Natural killer cell (primary cell): ENCODE measurements at regions not wholly inside any gene's neighbourhood (a gene's known extent, or its start where the extent isn't known, plus 50 kb on each side); places are given as distances from the start of the nearest gene placed in this dataset.

Experiments used
- ATAC-seq, 3 donors: fragments of 150-1000 bp in 2 of 3; fragments of 200-7000 bp in 1 of 3; cut with Tn5 transposase; 1 replicate in 1 of 3; 2 replicates in 2 of 3; pipeline ENCODE4 v1.10.0; 2021; ENCODE audit warnings: mild to moderate bottlenecking in 2 of 3, moderate library complexity in 2 of 3
- DNase-seq, 2 donors: peaks; one replicate each; pipeline versions ENCODE4 v3.0.0 to v3.0.0-alpha.2; 2013 to 2021; ENCODE audit warnings: mixed read lengths in 1 of 2
- H3K27ac ChIP-seq: one replicate; pipeline ENCODE4 v1.5.1; 2013; ENCODE audit warnings: mild to moderate bottlenecking, low read length
- H3K27me3 ChIP-seq: one replicate; pipeline ENCODE4 v1.6.1; 2013; ENCODE audit warnings: low read length; ENCODE audit not compliant: control insufficient read depth, insufficient read depth
- H3K36me3 ChIP-seq: one replicate; pipeline ENCODE4 v1.6.1; 2013; ENCODE audit warnings: low read length; ENCODE audit not compliant: control insufficient read depth, insufficient read depth
- H3K4me1 ChIP-seq: one replicate; pipeline ENCODE4 v1.6.1; 2013; ENCODE audit warnings: low read length; ENCODE audit not compliant: control insufficient read depth, insufficient read depth
- H3K4me3 ChIP-seq: one replicate; pipeline ENCODE4 v1.5.1; 2013; ENCODE audit warnings: low read length
- H3K9me3 ChIP-seq: one replicate; pipeline ENCODE4 v1.6.1; 2013; ENCODE audit warnings: low read length; ENCODE audit not compliant: control insufficient read depth, insufficient read depth
- H3K27ac Mint-ChIP-seq, 2 donors: one replicate each; pipeline ENCODE4 v1.8.0; 2022; ENCODE audit warnings: mild to moderate bottlenecking in 2 of 2, mixed read lengths in 2 of 2, moderate library complexity in 1 of 2
- H3K27me3 Mint-ChIP-seq, 2 donors: one replicate each; pipeline ENCODE4 v1.8.0; 2022; ENCODE audit warnings: low read depth in 2 of 2, mixed read lengths in 2 of 2
- H3K36me3 Mint-ChIP-seq: one replicate; pipeline ENCODE4 v1.8.0; 2022; ENCODE audit warnings: mixed read lengths
- H3K4me1 Mint-ChIP-seq, 2 donors: one replicate each; pipeline ENCODE4 v1.8.0; 2022; ENCODE audit warnings: mixed read lengths in 2 of 2
- H3K4me3 Mint-ChIP-seq: one replicate; pipeline ENCODE4 v1.8.0; 2022; ENCODE audit warnings: mild to moderate bottlenecking, moderate library complexity, mixed read lengths
- H3K9me3 Mint-ChIP-seq, 2 donors: one replicate each; pipeline ENCODE4 v1.8.0; 2022; ENCODE audit warnings: mixed read lengths in 2 of 2
- CTCF ChIP-seq: fragments of 200-600 bp; IDR thresholded peaks from one replicate; pipeline ENCODE4 v1.8.0; 2022; ENCODE audit warnings: antibody characterized with exemption
- WGBS: methylation state at CpG from one replicate; pipeline ENCODE4 v1.1.7; 2013; ENCODE audit warnings: missing lambda C conversion rate; ENCODE audit not compliant: insufficient coverage; 5-methylcytosine and 5-hydroxymethylcytosine counted together
- intact Hi-C: fragments of 100-400 bp; cut with micrococcal nuclease; formaldehyde crosslinking; loops from one replicate; pipeline ENCODE4 v1.14.2; 2022

GRCh38 chr2:186405842-186406241 lies 80.2 kb upstream of the ZC3H15 start:
- Mint-ChIP-seq H3K27me3 (no peaks in the 10 kb centered on the region), H3K9me3 (peaks cover 12 to 13% of the 10 kb centered on the region in 2 donors), H3K4me1 (no peaks in the 10 kb centered on the region)

GRCh38 chr2:186407611-186408010 lies 78.4 kb upstream of the ZC3H15 start:
- DNase-seq (no peak), ATAC-seq (no peak)
- H3K27ac ChIP-seq, result no peak overlapping the region
- intact Hi-C loops, result no loop called here
- H3K36me3 Mint-ChIP-seq, result no peaks in the 10 kb centered on the region
- no peak for TF ChIP-seq CTCF
- no peak overlapping the region for H3K4me3 Mint-ChIP-seq
- peaks cover 13 to 16% of the 10 kb centered on the region in 2 donors for H3K9me3 Mint-ChIP-seq
- no peak overlapping the region for H3K27ac Mint-ChIP-seq
- no peak overlapping the region for H3K4me3 ChIP-seq
- H3K4me1 Mint-ChIP-seq, result no peaks in the 10 kb centered on the region
- no peaks in the 10 kb centered on the region for H3K4me1 ChIP-seq
- WGBS, result 100% methylated on average over 1 of the region's 3 CpGs
- no peaks in the 10 kb centered on the region for H3K9me3 ChIP-seq
- H3K36me3 ChIP-seq, result no peaks in the 10 kb centered on the region
- no peaks in the 10 kb centered on the region for H3K27me3 Mint-ChIP-seq
- H3K27me3 ChIP-seq, result no peaks in the 10 kb centered on the region

More at GRCh38 chr2:186405842-186406241, 80.2 kb upstream of the ZC3H15 start:
- Histone ChIP-seq H3K36me3 (no peaks in the 10 kb centered on the region), H3K9me3 (no peaks in the 10 kb centered on the region), H3K27me3 (no peaks in the 10 kb centered on the region), H3K4me1 (no peaks in the 10 kb centered on the region), H3K27ac (no peak overlapping the region), H3K4me3 (no peak overlapping the region)
- H3K27ac Mint-ChIP-seq, result no peak overlapping the region
- no peak for DNase-seq
- H3K4me3 Mint-ChIP-seq, result no peak overlapping the region
- no peak for TF ChIP-seq CTCF
- no peaks in the 10 kb centered on the region for H3K36me3 Mint-ChIP-seq
- intact Hi-C loops, result no loop called here
- ATAC-seq, result no peak

- no peak overlapping the region for H3K27ac Mint-ChIP-seq
- no peak overlapping the region for H3K4me3 ChIP-seq
- no peaks in the 10 kb centered on the region for H3K36me3 Mint-ChIP-seq
- H3K27me3 Mint-ChIP-seq, result no peaks in the 10 kb centered on the region
- 95% methylated on average over 2 of the region's 2 CpGs for WGBS
- TF ChIP-seq CTCF, result no peak
- no peaks in the 10 kb centered on the region for H3K27me3 ChIP-seq
- peaks cover 3 to 16% of the 10 kb centered on the region in 2 donors for H3K9me3 Mint-ChIP-seq
- no peaks in the 10 kb centered on the region for H3K4me1 Mint-ChIP-seq
- no peak overlapping the region for H3K4me3 Mint-ChIP-seq
- H3K9me3 ChIP-seq, result peaks cover 4% of the 10 kb centered on the region
- DNase-seq, result no peak
- no peaks in the 10 kb centered on the region for H3K4me1 ChIP-seq
- no peak overlapping the region for H3K27ac ChIP-seq
- H3K36me3 ChIP-seq, result no peaks in the 10 kb centered on the region
- ATAC-seq, result no peak
- intact Hi-C loops, result no loop called here
Observed at GRCh38 chr2:186410802-186411201, 75.3 kb upstream of the ZC3H15 start.

GRCh38 chr2:186422226-186422625 lies 63.8 kb upstream of the ZC3H15 start:
- Histone ChIP-seq H3K4me3 (no peak overlapping the region), H3K27ac (no peak overlapping the region), H3K9me3 (no peaks in the 10 kb centered on the region), H3K36me3 (no peaks in the 10 kb centered on the region), H3K27me3 (no peaks in the 10 kb centered on the region), H3K4me1 (no peaks in the 10 kb centered on the region)
- no peak for ATAC-seq
- intact Hi-C loops, result no loop called here
- Mint-ChIP-seq H3K36me3 (peaks cover 10% of the 10 kb centered on the region), H3K4me3 (no peak overlapping the region), H3K27me3 (no peaks in the 10 kb centered on the region), H3K9me3 (peaks cover 0 to 2% of the 10 kb centered on the region in 2 donors), H3K4me1 (peaks cover 8 to 12% of the 10 kb centered on the region in 2 donors), H3K27ac (no peak overlapping the region)
- DNase-seq, result no peak
- WGBS, result 80% methylated on average over 2 of the region's 3 CpGs
- TF ChIP-seq CTCF, result no peak
